Sigmoid colon (tissue), 6 donors: ENCODE measurements at regions not wholly inside any gene's neighbourhood (a gene's known extent, or its start where the extent isn't known, plus 50 kb on each side); places are given as distances from the start of the nearest gene placed in this dataset.

ENCODE experiments used
- DNase-seq: peaks from one replicate; pipeline ENCODE4 v3.0.0-alpha.2; 2019
- H3K27ac ChIP-seq, 4 donors: fragments of 200-600 bp; sonication (generic); one replicate each; pipeline ENCODE4 v1.5.1; 2016 to 2019; ENCODE audit warnings: mild to moderate bottlenecking in 1 of 4
- H3K27me3 ChIP-seq, 3 donors: fragments of 200-600 bp; sonication (generic); one replicate each; pipeline ENCODE4 v1.5.1; 2019; ENCODE audit warnings: mild to moderate bottlenecking in 1 of 3
- H3K36me3 ChIP-seq, 4 donors: fragments of 200-600 bp; sonication (generic); one replicate each; pipeline ENCODE4 v1.5.1; 2016 to 2019
- H3K4me1 ChIP-seq, 4 donors: fragments of 200-600 bp; sonication (generic); one replicate each; pipeline ENCODE4 v1.5.1; 2017 to 2019
- H3K4me3 ChIP-seq, 4 donors: fragments of 200-600 bp; sonication (generic); one replicate each; pipeline ENCODE4 v1.5.1; 2017 to 2019; ENCODE audit warnings: mild to moderate bottlenecking in 2 of 4, moderate library complexity in 1 of 4
- H3K9me3 ChIP-seq, 4 donors: fragments of 200-600 bp in 3 of 4; sonication (generic) in 3 of 4; one replicate each; pipeline versions ENCODE4 v1.5.1 to v1.6.1; 2013 to 2019
- EP300 ChIP-seq, 4 donors: sonication (generic); formaldehyde crosslinking; IDR thresholded peaks; one replicate each; pipeline ENCODE4 v1.6.1; 2017; ENCODE audit warnings: antibody characterized with exemption in 4 of 4
- POLR2A ChIP-seq, 2 donors: fragments of 450-650 bp; IDR thresholded peaks; one replicate each; pipeline ENCODE4 v1.6.1; 2016; ENCODE audit warnings: antibody characterized with exemption in 2 of 2, mild to moderate bottlenecking in 2 of 2, moderate library complexity in 2 of 2
- POLR2AphosphoS5 ChIP-seq, 4 donors: sonication (generic); formaldehyde crosslinking; IDR thresholded peaks; one replicate each; pipeline ENCODE4 v1.6.1; 2017; ENCODE audit warnings: antibody characterized with exemption in 4 of 4
- WGBS, 2 donors: extraction: QIAGEN DNeasy Blood & Tissue Kit; methylation state at CpG; one replicate each; pipeline ENCODE4 v1.1.7; 2013; 5-methylcytosine and 5-hydroxymethylcytosine counted together
- intact Hi-C: fragments of 100-400 bp; cut with DNase I; formaldehyde crosslinking; loops from one replicate; pipeline ENCODE4 v1.15.1; 2023
- TF ChIP-seq, protein P1 (sequence below), 4 experiments: fragments of 450-650 bp in 3 of 4; fragments of 200-600 bp in 1 of 4; IDR thresholded peaks; one replicate each; pipeline ENCODE4 v1.5.1; 2016 to 2019; ENCODE audit warnings: antibody characterized with exemption in 4 of 4, mild to moderate bottlenecking in 3 of 4, moderate library complexity in 2 of 4
- donor health status: healthy with polysubstance abuse.
- donor health status: healthy.

DNA sequence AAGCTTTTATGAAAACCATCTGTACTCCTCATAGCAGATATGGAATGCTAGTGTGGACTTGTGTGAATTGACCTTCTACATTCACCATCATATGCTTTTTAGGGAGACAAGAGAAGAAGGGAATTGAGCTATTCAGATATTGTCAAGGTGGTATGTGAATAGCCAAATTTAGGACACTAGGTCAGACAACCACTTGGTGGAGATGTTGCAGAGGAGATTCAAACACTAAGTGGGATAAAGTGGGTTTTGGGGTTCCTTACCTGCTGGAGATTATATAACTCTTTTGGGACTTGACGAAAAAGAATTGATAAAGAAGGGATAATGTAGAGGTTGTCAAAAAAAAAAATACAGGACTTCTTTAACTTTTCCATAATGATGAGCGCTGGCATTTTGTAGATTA lies 231.8 kb upstream of the THRB start:
- no peak for DNase-seq
- TF ChIP-seq POLR2AphosphoS5 (IDR thresholded peaks at IDR 0.05): no peak
- TF ChIP-seq, protein P1, sequence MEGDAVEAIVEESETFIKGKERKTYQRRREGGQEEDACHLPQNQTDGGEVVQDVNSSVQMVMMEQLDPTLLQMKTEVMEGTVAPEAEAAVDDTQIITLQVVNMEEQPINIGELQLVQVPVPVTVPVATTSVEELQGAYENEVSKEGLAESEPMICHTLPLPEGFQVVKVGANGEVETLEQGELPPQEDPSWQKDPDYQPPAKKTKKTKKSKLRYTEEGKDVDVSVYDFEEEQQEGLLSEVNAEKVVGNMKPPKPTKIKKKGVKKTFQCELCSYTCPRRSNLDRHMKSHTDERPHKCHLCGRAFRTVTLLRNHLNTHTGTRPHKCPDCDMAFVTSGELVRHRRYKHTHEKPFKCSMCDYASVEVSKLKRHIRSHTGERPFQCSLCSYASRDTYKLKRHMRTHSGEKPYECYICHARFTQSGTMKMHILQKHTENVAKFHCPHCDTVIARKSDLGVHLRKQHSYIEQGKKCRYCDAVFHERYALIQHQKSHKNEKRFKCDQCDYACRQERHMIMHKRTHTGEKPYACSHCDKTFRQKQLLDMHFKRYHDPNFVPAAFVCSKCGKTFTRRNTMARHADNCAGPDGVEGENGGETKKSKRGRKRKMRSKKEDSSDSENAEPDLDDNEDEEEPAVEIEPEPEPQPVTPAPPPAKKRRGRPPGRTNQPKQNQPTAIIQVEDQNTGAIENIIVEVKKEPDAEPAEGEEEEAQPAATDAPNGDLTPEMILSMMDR (IDR thresholded peaks at IDR 0.05): no peak
- TF ChIP-seq POLR2A (IDR thresholded peaks at IDR 0.05): no peak
- no peak for TF ChIP-seq EP300 (IDR thresholded peaks at IDR 0.05)

GRCh38 chr3:24730173-24730572 lies 235.5 kb upstream of the THRB start:
- DNase-seq: no peak
- H3K27me3 ChIP-seq: no peaks in the 10 kb centered on the region
- H3K36me3 ChIP-seq: no peaks in the 10 kb centered on the region
- H3K27ac ChIP-seq: no peak overlapping the region
- H3K9me3 ChIP-seq: peaks cover 0 to 5% (median 3%) of the 10 kb centered on the region in 4 donors
- no peaks in the 10 kb centered on the region for H3K4me1 ChIP-seq
- TF ChIP-seq EP300 (IDR thresholded peaks at IDR 0.05): no peak
- TF ChIP-seq, protein P1 (IDR thresholded peaks at IDR 0.05): no peak
- no peak for TF ChIP-seq POLR2A (IDR thresholded peaks at IDR 0.05)
- TF ChIP-seq POLR2AphosphoS5 (IDR thresholded peaks at IDR 0.05): no peak
- WGBS, 2 donors: 92 to 93% methylated on average over 1 of the region's 1 CpG
- H3K4me3 ChIP-seq: no peak overlapping the region
- intact Hi-C loops: no loop called here

More for the DNA sequence above, 231.8 kb upstream of the THRB start:
- H3K4me1 ChIP-seq: no peaks in the 10 kb centered on the region
- no peak overlapping the region for H3K27ac ChIP-seq
- H3K4me3 ChIP-seq: no peak overlapping the region
- intact Hi-C loops: no loop called here
- H3K27me3 ChIP-seq: no peaks in the 10 kb centered on the region
- WGBS, 2 donors: 84 to 93% methylated on average over 2 of the region's 2 CpGs
- no peaks in the 10 kb centered on the region for H3K36me3 ChIP-seq
- no peaks in the 10 kb centered on the region for H3K9me3 ChIP-seq

DNA sequence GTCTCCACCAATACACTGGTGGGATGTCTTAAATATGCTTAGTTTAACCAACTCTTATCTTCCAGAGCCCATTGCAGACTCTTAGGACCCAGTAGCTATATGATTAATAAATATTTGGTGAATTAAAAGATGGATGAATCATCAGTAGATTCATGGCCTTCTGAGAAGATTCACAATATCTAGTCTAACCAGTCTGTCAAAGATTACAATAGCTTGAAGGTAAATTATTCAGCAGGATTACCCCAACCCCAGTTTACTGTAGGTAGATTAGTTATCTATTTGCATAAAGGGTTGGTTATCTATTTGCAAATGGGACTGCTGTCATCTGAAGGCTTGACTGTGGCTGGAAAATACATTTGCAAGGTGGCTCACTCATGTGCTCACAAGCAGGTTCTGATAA lies 239.4 kb upstream of the THRB start:
- H3K27ac ChIP-seq: no peak overlapping the region
- peaks cover 0 to 5% (median 3%) of the 10 kb centered on the region in 4 donors for H3K9me3 ChIP-seq
- no peaks in the 10 kb centered on the region for H3K27me3 ChIP-seq
- H3K36me3 ChIP-seq: no peaks in the 10 kb centered on the region
- H3K4me3 ChIP-seq: no peak overlapping the region
- intact Hi-C loops: no loop called here
- DNase-seq: no peak
- no peak for TF ChIP-seq POLR2AphosphoS5 (IDR thresholded peaks at IDR 0.05)
- TF ChIP-seq, protein P1 (IDR thresholded peaks at IDR 0.05): no peak
- TF ChIP-seq POLR2A (IDR thresholded peaks at IDR 0.05): no peak
- TF ChIP-seq EP300 (IDR thresholded peaks at IDR 0.05): no peak
- H3K4me1 ChIP-seq: no peaks in the 10 kb centered on the region

GRCh38 chr3:24736701-24737100 lies 242.1 kb upstream of the THRB start:
- intact Hi-C loops: no loop called here
- no peak for DNase-seq
- WGBS, 2 donors: 82 to 85% methylated on average over 3 of the region's 3 CpGs
- H3K9me3 ChIP-seq: peaks cover 0 to 5% (median 3%) of the 10 kb centered on the region in 4 donors
- no peak overlapping the region for H3K4me3 ChIP-seq
- H3K27me3 ChIP-seq: no peaks in the 10 kb centered on the region
- TF ChIP-seq, protein P1 (IDR thresholded peaks at IDR 0.05): no peak
- TF ChIP-seq POLR2A (IDR thresholded peaks at IDR 0.05) (no peak), POLR2AphosphoS5 (IDR thresholded peaks at IDR 0.05) (no peak), EP300 (IDR thresholded peaks at IDR 0.05) (no peak)
- H3K27ac ChIP-seq: no peak overlapping the region
- no peaks in the 10 kb centered on the region for H3K36me3 ChIP-seq
- H3K4me1 ChIP-seq: no peaks in the 10 kb centered on the region

- Histone ChIP-seq H3K4me1 (no peaks in the 10 kb centered on the region), H3K36me3 (no peaks in the 10 kb centered on the region), H3K27ac (no peak overlapping the region), H3K4me3 (no peak overlapping the region), H3K27me3 (no peaks in the 10 kb centered on the region), H3K9me3 (no peaks in the 10 kb centered on the region)
- WGBS, 2 donors: 73 to 79% methylated on average over 3 of the region's 3 CpGs
- TF ChIP-seq POLR2A (IDR thresholded peaks at IDR 0.05) (no peak), POLR2AphosphoS5 (IDR thresholded peaks at IDR 0.05) (no peak), EP300 (IDR thresholded peaks at IDR 0.05) (no peak)
- TF ChIP-seq, protein P1 (IDR thresholded peaks at IDR 0.05): no peak
- DNase-seq: no peak
- intact Hi-C loops: no loop called here
These were observed 245.7 kb upstream of the THRB start for GRCh38 chr3:24740326-24740725.
